SH-SY5Y (cell line): ENCODE measurements at regions not wholly inside any gene's neighbourhood (a gene's known extent, or its start where the extent isn't known, plus 50 kb on each side); places are given as distances from the start of the nearest gene placed in this dataset.

Experiments used
- GATA2 ChIP-seq: IDR thresholded peaks from 2 replicates; pipeline ENCODE4 v1.6.1; 2011; ENCODE audit warnings: mild to moderate bottlenecking, low read depth, low read length
- GATA3 ChIP-seq: IDR thresholded peaks from 2 replicates; pipeline ENCODE4 v1.6.1; 2011; ENCODE audit warnings: low read depth, mild to moderate bottlenecking, low read length, moderate library complexity

GRCh38 chr1:208423526-208423925, 179.3 kb upstream of the PLXNA2 start:
- TF ChIP-seq GATA2, result no peak
- no peak for TF ChIP-seq GATA3
